K562 (cell line): ENCODE measurements at regions not wholly inside any gene's neighbourhood (a gene's known extent, or its start where the extent isn't known, plus 50 kb on each side); places are given as distances from the start of the nearest gene placed in this dataset.
"Not testable (repeated sequence)": the region's sequence is repeated elsewhere in the genome, so short reads cannot be mapped to it uniquely, and the experiment has no call there.

Experiments
- BACH1 ChIP-seq: fragments of 200-800 bp; sonication (Bioruptor generic); IDR thresholded peaks from 2 replicates; pipeline ENCODE4 v1.6.1; 2016; ENCODE audit warnings: missing genetic modification characterization, missing compliant biosample characterization
- BCL6 ChIP-seq: fragments of 250-450 bp; sonication (Bioruptor Pico); IDR thresholded peaks from 2 replicates; pipeline ENCODE4 v1.4.0; 2020
- CREB3 ChIP-seq: fragments of 450-650 bp; conservative IDR thresholded peaks from 2 replicates; pipeline ENCODE4 v1.6.1; 2016; ENCODE audit warnings: missing genetic modification characterization, low read depth, mild to moderate bottlenecking, missing compliant biosample characterization, moderate library complexity
- E2F3 ChIP-seq: fragments of 250-450 bp; sonication (Bioruptor Pico); IDR thresholded peaks from 2 replicates; pipeline ENCODE4 v1.4.0; 2020; ENCODE audit warnings: mild to moderate bottlenecking
- ERF ChIP-seq: fragments of 450-650 bp; formaldehyde crosslinking; IDR thresholded peaks from 2 replicates; pipeline ENCODE4 v1.4.0; 2020; ENCODE audit warnings: mild to moderate bottlenecking, mixed read lengths
- GTF2A2 ChIP-seq: IDR thresholded peaks from 2 replicates; pipeline ENCODE4 v1.6.1; 2016; ENCODE audit warnings: mild to moderate bottlenecking, missing genetic modification characterization, missing compliant biosample characterization
- HDAC8 ChIP-seq: fragments of 450-650 bp; IDR thresholded peaks from 2 replicates; pipeline ENCODE4 v1.6.1; 2016; ENCODE audit warnings: mild to moderate bottlenecking, missing genetic modification characterization, moderate library complexity, missing compliant biosample characterization
- HIVEP1 ChIP-seq: fragments of 250-450 bp; sonication (Bioruptor Pico); IDR thresholded peaks from 2 replicates; pipeline ENCODE4 v1.4.0; 2020; ENCODE audit warnings: mild to moderate bottlenecking
- KLF6 ChIP-seq: fragments of 250-450 bp; sonication (Bioruptor Pico); IDR thresholded peaks from 2 replicates; pipeline ENCODE4 v1.4.0; 2020; ENCODE audit warnings: mild to moderate bottlenecking, moderate library complexity, borderline replicate concordance
- MAZ ChIP-seq, 2 experiments: fragments of 450-650 bp in 1 of 2; sonication (generic) in 1 of 2; formaldehyde crosslinking; IDR thresholded peaks in 1 of 2; conservative IDR thresholded peaks in 1 of 2; 2 replicates each; pipeline versions ENCODE4 v1.4.0 to v1.5.0; 2020; ENCODE audit warnings: mild to moderate bottlenecking in 1 of 2, missing genetic modification reagents in 1 of 2
- NR4A1 ChIP-seq, 2 experiments: fragments of 250-450 bp in 1 of 2; fragments of 450-650 bp in 1 of 2; sonication (Bioruptor Pico) in 1 of 2; IDR thresholded peaks; 2 replicates each; pipeline versions ENCODE4 v1.4.0 to v1.6.1; 2016 to 2020; ENCODE audit warnings: mild to moderate bottlenecking in 2 of 2, missing compliant biosample characterization in 1 of 2, missing genetic modification characterization in 1 of 2, moderate library complexity in 1 of 2
- SMAD4 ChIP-seq: fragments of 250-450 bp; sonication (Bioruptor Pico); conservative IDR thresholded peaks from 2 replicates; pipeline ENCODE4 v1.8.0; 2021; ENCODE audit warnings: inconsistent platforms, mild to moderate bottlenecking, moderate library complexity
- TSHZ1 ChIP-seq: fragments of 250-450 bp; sonication (Bioruptor Pico); IDR thresholded peaks from 2 replicates; pipeline ENCODE4 v1.4.0; 2020; ENCODE audit warnings: mild to moderate bottlenecking, moderate library complexity
- ZBTB17 ChIP-seq: fragments of 450-650 bp; formaldehyde crosslinking; IDR thresholded peaks from 2 replicates; pipeline ENCODE4 v1.4.0; 2020; ENCODE audit warnings: mild to moderate bottlenecking
- ZBTB9 ChIP-seq: fragments of 450-650 bp; formaldehyde crosslinking; IDR thresholded peaks from 2 replicates; pipeline ENCODE4 v1.4.0; 2020; ENCODE audit warnings: mild to moderate bottlenecking, moderate library complexity
- ZKSCAN3 ChIP-seq: fragments of 250-450 bp; sonication (Bioruptor Pico); IDR thresholded peaks from 2 replicates; pipeline ENCODE4 v1.4.0; 2020
- ZKSCAN8 ChIP-seq: fragments of 200-800 bp; sonication (Bioruptor generic); IDR thresholded peaks from 2 replicates; pipeline ENCODE4 v1.6.1; 2016; ENCODE audit warnings: missing genetic modification characterization, missing compliant biosample characterization
- ZNF134 ChIP-seq: fragments of 250-450 bp; sonication (Bioruptor Pico); conservative IDR thresholded peaks from 2 replicates; pipeline ENCODE4 v1.4.0; 2020
- ZNF165 ChIP-seq: fragments of 250-450 bp; sonication (Bioruptor Pico); IDR thresholded peaks from 2 replicates; pipeline ENCODE4 v1.4.0; 2020; ENCODE audit warnings: borderline replicate concordance
- ZNF76 ChIP-seq: fragments of 250-450 bp; sonication (Bioruptor Pico); IDR thresholded peaks from 2 replicates; pipeline ENCODE4 v1.4.0; 2020; ENCODE audit warnings: mild to moderate bottlenecking, moderate library complexity, borderline replicate concordance
- ZNF766 ChIP-seq: fragments of 200-800 bp; sonication (Bioruptor generic); conservative IDR thresholded peaks from 2 replicates; pipeline ENCODE4 v1.6.1; 2016; ENCODE audit warnings: missing genetic modification characterization, missing compliant biosample characterization
- ZNF79 ChIP-seq: fragments of 250-450 bp; sonication (Bioruptor Pico); IDR thresholded peaks from 2 replicates; pipeline ENCODE4 v1.4.0; 2020; ENCODE audit warnings: low read depth, mild to moderate bottlenecking, moderate library complexity

- TF ChIP-seq CREB3 (tag) (0 out of 2 replicates have a peak, but pooled peaks have one; percentile 67), E2F3 (CRISPR knock-in tag) (peak; percentile 67; the same call in 1 of the 2 replicates), ERF (peak; percentile 51; the same call in 1 of the 2 replicates), ZBTB9 (CRISPR knock-in tag) (peak; percentile 81), ZNF134 (peak; percentile 61; the same call in 1 of the 2 replicates), ZKSCAN8 (CRISPR knock-in tag) (0 out of 2 replicates have a peak, but pooled peaks have one; percentile 45), MAZ (CRISPR knock-in tag; conservative IDR thresholded peaks at IDR 0.05 in 1 of 2, IDR thresholded peaks at IDR 0.05 in 1 of 2) (0 out of 4 replicates have a peak, but pooled peaks of 1 of the 2 experiments have one; percentile 32), ZBTB17 (CRISPR knock-in tag) (peak; percentile 69; the same call in 1 of the 2 replicates), ZNF766 (CRISPR knock-in tag) (0 out of 2 replicates have a peak, but pooled peaks have one; percentile 42), ZNF79 (peak; percentile 84), BCL6 (CRISPR knock-in tag) (peak; percentile 45; the same call in 1 of the 2 replicates), TSHZ1 (CRISPR knock-in tag) (peak; percentile 64; the same call in 1 of the 2 replicates), HDAC8 (peak; percentile 70), HIVEP1 (CRISPR knock-in tag) (peak; percentile 86), ZNF165 (CRISPR knock-in tag) (peak; percentile 59; the same call in 1 of the 2 replicates), NR4A1 (tag; IDR thresholded peaks at IDR 0.05) (peak; percentile 82), ZNF76 (0 out of 2 replicates have a peak, but pooled peaks have one; percentile 66), KLF6 (peak; percentile 87), GTF2A2 (tag) (peak; percentile 58; the same call in 1 of the 2 replicates), SMAD4 (CRISPR knock-in tag) (peak; percentile 77), BACH1 (peak; percentile 47; the same call in 1 of the 2 replicates), ZKSCAN3 (CRISPR knock-in tag) (0 out of 2 replicates have a peak, but pooled peaks have one; percentile 28)
- TF ChIP-seq NR4A1 (CRISPR knock-in tag; IDR thresholded peaks at IDR 0.05), result not testable (repeated sequence)
Measured at GRCh38 chr3:56924700-56925099, 123.0 kb upstream of the ARHGEF3 start (continued).
